ENCODE measurements at regions not wholly inside any gene's neighbourhood (a gene's known extent, or its start where the extent isn't known, plus 50 kb on each side); places are given as distances from the start of the nearest gene placed in this dataset.

GRCh38 chr1:30420519-30421050 is 302.8 kb downstream of the MATN1 start:
- DNase-seq (ENCODE audit: extremely low spot score): peak; percentile 64
- Histone ChIP-seq H3K4me1 (no peaks in the 10 kb centered on the region), H3K4me3 (no peak overlapping the region), H3K27me3 (peaks cover 0 to 57% (median 4%) of the 10 kb centered on the region in 4 donors), H3K9me3 (no peaks in the 10 kb centered on the region), H3K36me3 (no peaks in the 10 kb centered on the region), H3K27ac (replicated peaks in 1 of 4) (no peak overlapping the region)
- TF ChIP-seq POLR2A (IDR thresholded peaks at IDR 0.05; ENCODE audit: low read depth): no peak
- intact Hi-C loops (cut with DNase I): no loop called here
- WGBS: 88% methylated on average over 7 of the region's 7 CpGs

GRCh38 chr1:30419831-30420230 is 303.6 kb downstream of the MATN1 start:
- peak; percentile 24 for DNase-seq (ENCODE audit: extremely low spot score)
- Histone ChIP-seq H3K27me3 (peaks cover 0 to 65% (median 4%) of the 10 kb centered on the region in 4 donors), H3K9me3 (no peaks in the 10 kb centered on the region), H3K4me1 (no peaks in the 10 kb centered on the region), H3K4me3 (no peak overlapping the region), H3K36me3 (no peaks in the 10 kb centered on the region), H3K27ac (replicated peaks in 1 of 4) (no peak overlapping the region)
- WGBS: 89% methylated on average over 5 of the region's 5 CpGs
- TF ChIP-seq EP300 (IDR thresholded peaks at IDR 0.05) (no peak), POLR2A (IDR thresholded peaks at IDR 0.05; ENCODE audit: low read depth) (no peak), POLR2AphosphoS5 (IDR thresholded peaks at IDR 0.05) (no peak), CTCF (IDR thresholded peaks at IDR 0.05) (no peak)
- intact Hi-C loops (cut with DNase I): no loop called here

DNA sequence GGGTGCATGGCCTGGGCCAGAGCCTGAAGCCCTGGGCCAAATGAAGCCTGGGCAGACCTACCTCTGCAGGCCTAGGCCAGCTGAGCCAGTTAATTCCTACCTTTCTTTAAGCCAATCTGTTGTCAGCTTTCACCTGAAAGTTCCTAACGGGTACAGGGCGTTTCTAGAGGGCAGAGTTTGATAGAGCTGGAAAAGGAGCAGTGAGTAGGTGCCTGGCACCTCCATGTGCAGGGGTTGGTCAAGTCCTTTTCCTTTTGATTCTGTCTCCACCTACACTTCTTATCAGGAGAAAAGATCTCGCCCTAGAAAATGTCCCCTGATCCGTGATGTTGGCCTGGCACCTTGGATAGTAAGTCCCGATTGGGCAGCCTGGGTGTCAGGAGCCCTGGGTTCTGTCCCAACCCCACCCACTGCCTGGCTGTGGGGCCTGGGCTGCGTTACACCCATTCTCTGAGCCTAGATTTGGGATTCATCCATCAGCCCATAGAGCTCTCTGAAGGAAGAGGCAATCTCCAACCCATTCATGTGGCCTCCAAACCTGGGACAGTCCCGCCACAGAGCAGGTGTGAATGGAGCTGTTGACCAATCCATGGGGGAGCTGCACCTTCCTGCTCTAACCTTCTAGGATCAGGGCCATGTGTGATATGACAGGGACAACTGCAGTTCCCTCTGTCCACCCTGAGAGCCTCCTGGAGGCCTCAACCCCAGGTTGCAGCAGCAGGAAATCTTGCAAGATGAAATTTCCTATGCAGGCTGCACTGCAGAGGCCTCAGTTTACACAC is 304.3 kb downstream of the MATN1 start:
- intact Hi-C loops (cut with DNase I): no loop called here
- peak; percentile 80 for DNase-seq (ENCODE audit: extremely low spot score)
- H3K4me3 ChIP-seq: no peak overlapping the region
- TF ChIP-seq CTCF (IDR thresholded peaks at IDR 0.05) (no peak), EP300 (IDR thresholded peaks at IDR 0.05) (no peak), POLR2AphosphoS5 (IDR thresholded peaks at IDR 0.05) (no peak)
- H3K36me3 ChIP-seq: no peaks in the 10 kb centered on the region
- no peak overlapping the region for H3K27ac ChIP-seq (replicated peaks in 1 of 4)
- 79% methylated on average over 6 of the region's 7 CpGs for WGBS
- no peaks in the 10 kb centered on the region for H3K9me3 ChIP-seq
- no peaks in the 10 kb centered on the region for H3K4me1 ChIP-seq
- peaks cover 0 to 68% (median 4%) of the 10 kb centered on the region in 4 donors for H3K27me3 ChIP-seq

DNA sequence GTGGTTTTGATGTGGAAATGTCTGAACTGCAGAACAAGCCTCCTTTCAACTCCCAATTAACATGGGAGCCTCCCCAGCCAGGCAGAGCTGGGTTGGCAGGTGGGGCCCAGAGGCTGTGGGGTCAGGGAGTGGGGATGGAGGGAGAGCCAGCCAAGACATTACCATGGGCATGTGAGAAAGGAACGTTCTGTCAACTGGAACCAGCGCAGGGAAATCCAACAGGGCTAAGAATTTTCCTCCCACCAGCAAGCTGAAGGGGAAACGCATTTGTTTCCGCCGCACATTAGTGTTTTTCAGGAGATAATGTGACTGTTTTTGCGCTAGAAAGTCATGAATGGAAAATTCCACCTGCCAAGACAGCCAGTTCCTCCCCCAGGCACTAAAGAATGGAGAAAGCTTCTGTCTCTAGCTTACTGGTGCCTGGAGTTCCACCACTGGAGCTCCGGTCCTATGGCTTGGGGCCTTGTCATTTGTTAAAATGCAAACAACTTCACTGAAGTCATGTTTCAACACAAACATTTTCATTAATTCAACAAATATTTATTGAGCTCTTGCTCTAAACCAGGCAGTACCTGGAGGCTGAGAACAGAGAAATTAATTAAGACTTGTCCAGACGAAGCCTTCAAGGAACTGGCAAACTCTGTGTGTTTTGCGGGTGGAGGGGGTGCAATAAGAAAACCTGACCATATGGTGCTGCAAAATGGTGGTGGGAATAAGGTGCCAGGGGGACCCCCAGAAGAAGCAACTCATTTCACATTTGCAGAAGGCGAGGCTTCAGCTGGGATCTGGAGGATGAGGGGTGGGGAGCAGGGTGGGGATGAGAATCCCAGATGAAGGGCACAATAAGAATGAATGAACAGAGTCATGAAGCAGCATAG is 305.1 kb downstream of the MATN1 start:
- 80% methylated on average over 10 of the region's 10 CpGs for WGBS
- H3K27me3 ChIP-seq: peaks cover 0 to 64% (median under 1%) of the 10 kb centered on the region in 4 donors
- H3K9me3 ChIP-seq: no peaks in the 10 kb centered on the region
- no peaks in the 10 kb centered on the region for H3K36me3 ChIP-seq
- TF ChIP-seq POLR2A (IDR thresholded peaks at IDR 0.05; ENCODE audit: low read depth) (no peak), EP300 (IDR thresholded peaks at IDR 0.05) (no peak), POLR2AphosphoS5 (IDR thresholded peaks at IDR 0.05) (no peak), CTCF (IDR thresholded peaks at IDR 0.05) (no peak)
- DNase-seq (ENCODE audit: extremely low spot score): peak; percentile 42
- H3K27ac ChIP-seq (replicated peaks in 1 of 4): no peak overlapping the region
- intact Hi-C loops (cut with DNase I): no loop called here
- no peak overlapping the region for H3K4me3 ChIP-seq
- H3K4me1 ChIP-seq: no peaks in the 10 kb centered on the region

DNA sequence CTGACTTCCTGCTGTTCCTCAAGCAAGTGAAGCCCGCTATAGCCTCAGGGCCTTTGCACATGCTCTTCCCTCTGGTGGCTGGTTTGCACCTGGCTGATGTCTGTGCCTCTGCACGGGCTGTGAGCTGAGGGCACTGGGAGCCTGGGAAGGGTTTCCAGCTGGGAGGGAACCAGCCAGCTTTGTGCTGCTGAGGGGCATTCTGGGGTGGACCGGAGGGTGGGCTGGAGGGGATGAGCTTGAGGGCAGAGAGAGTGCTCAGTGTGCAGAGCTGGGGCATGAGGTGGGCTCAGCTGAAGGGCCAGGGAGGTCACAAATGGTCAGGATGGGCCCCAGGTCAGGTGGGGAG is 305.7 kb downstream of the MATN1 start:
- DNase-seq (ENCODE audit: extremely low spot score): no peak
- peaks cover 0 to 62% (median 0%) of the 10 kb centered on the region in 4 donors for H3K27me3 ChIP-seq

More for the DNA sequence above, 305.7 kb downstream of the MATN1 start:
- Histone ChIP-seq H3K36me3 (no peaks in the 10 kb centered on the region), H3K9me3 (no peaks in the 10 kb centered on the region), H3K4me1 (no peaks in the 10 kb centered on the region), H3K27ac (replicated peaks in 1 of 4) (no peak overlapping the region), H3K4me3 (no peak overlapping the region)
- TF ChIP-seq POLR2AphosphoS5 (IDR thresholded peaks at IDR 0.05) (no peak), POLR2A (IDR thresholded peaks at IDR 0.05; ENCODE audit: low read depth) (no peak), CTCF (IDR thresholded peaks at IDR 0.05) (no peak), EP300 (IDR thresholded peaks at IDR 0.05) (no peak)
- intact Hi-C loops (cut with DNase I): no loop called here
- WGBS: 88% methylated on average over 3 of the region's 3 CpGs

All from esophagus muscularis mucosa (tissue), 4 donors.